DMS53 (cell line): ENCODE measurements at regions not wholly inside any gene's neighbourhood (a gene's known extent, or its start where the extent isn't known, plus 50 kb on each side); places are given as distances from the start of the nearest gene placed in this dataset.
A peak's percentile ranks its signal among the peaks of the same experiment; 100 is the strongest.
"Not testable (repeated sequence)": the region's sequence is repeated elsewhere in the genome, so short reads cannot be mapped to it uniquely, and the experiment has no call there.

Source experiments
- DNase-seq: peaks from one replicate; lab custom pipeline; 2025; lab: John Stamatoyannopoulos, UW

GRCh38 chr2:131584380-131584779 is 56.7 kb downstream of the CCDC74A start:
- no peak for DNase-seq

DNA sequence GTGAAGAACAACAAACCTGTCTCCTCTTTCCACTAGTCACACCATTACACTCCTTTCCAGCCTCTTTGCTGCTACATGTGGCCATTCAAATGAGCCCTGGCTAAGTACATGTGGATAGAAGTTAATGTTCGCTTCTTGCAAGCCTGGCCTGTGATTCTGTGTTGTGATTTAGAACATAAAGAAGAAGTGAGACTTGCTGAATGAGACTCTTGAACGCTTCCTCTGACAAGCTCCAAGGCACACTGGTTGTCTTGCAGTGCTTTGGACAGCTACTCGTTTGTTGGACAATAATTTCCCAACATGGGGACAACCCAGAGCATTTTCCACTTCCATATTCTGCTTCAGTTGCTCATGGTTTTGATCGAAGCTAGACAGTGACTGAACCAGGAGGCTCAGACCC is 57.3 kb downstream of the CCDC74A start:
- no peak for DNase-seq

DNA sequence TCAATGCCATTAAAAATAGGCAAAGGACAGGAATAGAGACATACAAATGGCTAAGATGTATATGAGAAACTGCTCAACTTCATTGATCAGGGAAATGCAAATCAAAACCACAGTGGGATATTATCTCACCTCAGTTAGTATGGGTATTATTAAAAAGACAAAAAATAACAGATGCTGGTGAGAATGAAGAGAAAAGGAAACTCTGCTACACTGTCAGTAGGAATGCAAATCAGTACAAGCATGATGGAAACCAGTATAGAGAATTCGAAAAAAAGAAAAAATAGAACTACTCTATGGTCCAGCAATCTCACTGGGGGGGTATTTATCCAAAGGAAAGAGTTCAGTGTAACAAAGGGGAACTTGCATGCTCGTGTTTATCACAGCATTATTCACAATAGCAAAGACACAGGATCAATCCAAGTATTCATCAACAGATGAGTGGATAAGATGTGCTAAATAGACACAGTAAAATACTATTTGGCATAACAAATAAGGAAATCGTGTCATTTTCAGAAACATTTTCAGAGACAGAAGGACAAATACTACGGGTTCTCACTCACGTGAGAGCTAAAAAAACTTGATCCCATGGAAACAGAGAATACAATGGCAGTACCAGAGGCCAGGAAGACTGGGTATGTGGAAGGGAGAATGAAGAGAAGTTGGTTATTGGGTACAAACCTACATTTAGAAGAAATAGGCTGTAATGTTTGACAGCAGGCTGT is 60.6 kb downstream of the CCDC74A start:
- no peak for DNase-seq

- DNase-seq = not testable (repeated sequence)
These were observed 61.4 kb downstream of the CCDC74A start for GRCh38 chr2:131589126-131589525.

DNA sequence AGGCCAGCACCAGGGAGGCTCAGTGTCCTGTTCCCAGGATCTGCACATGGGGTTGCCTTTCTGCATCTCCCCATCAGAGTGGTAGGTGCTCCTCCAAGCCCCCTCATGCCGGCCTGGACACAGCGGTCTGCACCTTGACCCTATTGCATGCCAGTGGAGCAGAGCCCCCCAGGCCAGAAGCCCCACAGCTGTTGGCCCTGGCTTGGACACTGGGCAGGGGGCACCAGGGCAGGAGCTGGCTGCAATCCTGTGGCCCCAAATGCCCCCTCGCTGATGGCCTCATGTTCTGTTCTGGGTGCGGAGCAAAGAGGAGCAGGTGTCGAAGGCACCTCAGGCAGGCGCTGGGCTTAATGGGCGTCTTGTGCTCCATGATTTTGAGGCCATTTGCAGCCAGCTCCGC is 62.7 kb downstream of the CCDC74A start:
- DNase-seq = no peak

GRCh38 chr2:131590896-131591295 is 63.2 kb downstream of the CCDC74A start:
- no peak for DNase-seq

GRCh38 chr2:131596561-131596960 is 68.9 kb downstream of the CCDC74A start:
- not testable (repeated sequence) for DNase-seq

DNA sequence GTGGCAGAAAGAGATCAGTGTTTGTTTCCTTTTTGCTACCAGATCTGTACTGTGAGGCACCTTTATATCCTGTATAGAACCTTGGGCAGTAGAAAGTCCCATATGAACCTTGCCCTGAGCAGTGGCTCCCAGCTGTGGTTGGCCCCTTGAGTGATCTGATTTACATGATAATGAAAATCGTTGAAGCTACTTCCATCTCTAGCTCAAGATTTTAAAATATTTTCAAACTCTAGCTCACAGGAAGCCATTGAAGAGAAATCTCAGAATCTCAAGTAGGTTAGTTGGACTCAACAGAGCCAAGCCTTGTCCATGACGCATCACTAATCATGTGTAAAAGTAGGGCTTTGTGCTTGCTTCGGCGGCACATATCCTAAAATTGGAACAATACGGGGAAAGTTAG is 74.8 kb downstream of the CCDC74A start:
- DNase-seq = not testable (repeated sequence)

- not testable (repeated sequence) for DNase-seq
These were observed 77.0 kb downstream of the CCDC74A start for GRCh38 chr2:131604652-131605051.

GRCh38 chr2:131606366-131606765 is 78.7 kb downstream of the CCDC74A start:
- not testable (repeated sequence) for DNase-seq

GRCh38 chr2:131607056-131607455 is 79.4 kb downstream of the CCDC74A start:
- not testable (repeated sequence) for DNase-seq

DNA sequence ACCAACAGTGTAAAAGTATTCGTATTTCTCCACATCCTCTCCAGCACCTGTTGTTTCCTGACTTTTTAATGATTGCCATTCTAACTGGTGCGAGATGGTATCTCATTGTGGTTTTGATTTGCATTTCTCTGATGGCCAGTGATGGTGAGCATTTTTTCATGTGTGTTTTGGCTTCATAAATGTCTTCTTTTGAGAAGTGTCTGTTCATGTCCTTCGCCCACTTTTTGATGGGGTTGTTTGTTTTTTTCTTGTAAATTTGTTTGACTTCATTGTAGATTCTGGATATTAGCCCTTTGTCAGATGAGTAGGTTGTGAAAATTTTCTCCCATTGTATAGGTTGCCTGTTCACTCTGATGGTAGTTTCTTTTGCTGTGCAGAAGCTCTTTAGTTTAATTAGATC is 86.9 kb downstream of the CCDC74A start:
- not testable (repeated sequence) for DNase-seq

- not testable (repeated sequence) for DNase-seq
These were observed 90.6 kb downstream of the CCDC74A start for GRCh38 chr2:131618320-131618719.

GRCh38 chr2:131622874-131623273 is 95.2 kb downstream of the CCDC74A start:
- DNase-seq = not testable (repeated sequence)

- DNase-seq = not testable (repeated sequence)
These were observed 98.3 kb downstream of the CCDC74A start for GRCh38 chr2:131626011-131626410.

DNA sequence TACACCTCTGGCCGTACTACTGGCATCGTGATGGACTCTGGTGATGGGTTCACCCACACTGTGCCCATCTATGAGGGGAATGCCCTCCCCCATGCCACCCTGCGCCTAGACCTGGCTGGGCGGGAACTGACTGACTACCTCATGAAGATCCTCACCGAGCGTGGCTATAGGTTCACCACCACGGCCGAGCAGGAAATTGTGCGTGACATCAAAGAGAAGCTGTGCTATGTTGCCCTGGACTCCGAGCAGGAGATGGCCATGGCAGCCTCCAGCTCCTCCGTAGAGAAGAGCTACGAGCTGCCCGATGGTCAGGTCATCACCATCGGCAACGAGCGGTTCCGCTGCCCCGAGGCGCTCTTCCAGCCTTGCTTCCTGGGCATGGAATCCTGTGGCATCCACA is 98.9 kb downstream of the CCDC74A start:
- DNase-seq = not testable (repeated sequence)

DNA sequence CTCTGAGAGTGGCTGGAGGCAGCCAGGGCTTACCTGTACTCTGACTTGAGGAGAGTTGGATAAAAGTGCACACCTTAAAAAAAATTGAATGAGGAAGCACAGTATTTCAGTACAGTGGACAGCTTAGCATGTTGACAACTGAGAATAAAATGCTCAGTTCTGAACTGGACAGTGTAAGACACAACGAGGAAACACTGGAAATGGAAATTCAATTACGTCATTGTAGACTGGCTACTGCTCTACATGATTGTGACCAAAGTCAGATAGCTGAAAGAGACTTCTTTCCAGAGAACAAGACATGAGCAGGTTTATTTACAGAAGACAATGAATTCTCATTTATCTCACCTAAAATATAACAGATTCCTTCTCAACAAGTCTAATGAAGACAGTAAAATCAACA is 100.1 kb downstream of the CCDC74A start:
- not testable (repeated sequence) for DNase-seq

DNA sequence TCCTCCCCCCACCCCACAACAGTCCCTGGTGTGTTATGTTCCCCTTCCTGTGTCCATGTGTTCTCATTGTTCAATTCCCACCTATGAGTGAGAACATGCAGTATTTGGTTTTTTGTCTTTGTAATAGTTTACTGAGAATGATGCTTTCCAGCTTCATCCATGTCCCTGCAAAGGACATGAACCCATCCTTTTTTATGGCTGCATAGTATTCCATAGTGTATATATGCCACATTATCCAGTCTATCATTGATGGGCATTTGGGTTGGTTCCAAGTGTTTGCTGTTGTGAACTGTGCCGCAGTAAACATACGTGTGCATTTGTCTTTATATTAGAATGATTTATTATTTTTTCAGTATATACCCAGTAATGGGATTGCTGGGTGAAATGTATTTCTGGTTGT is 104.0 kb downstream of the CCDC74A start:
- DNase-seq = not testable (repeated sequence)

DNA sequence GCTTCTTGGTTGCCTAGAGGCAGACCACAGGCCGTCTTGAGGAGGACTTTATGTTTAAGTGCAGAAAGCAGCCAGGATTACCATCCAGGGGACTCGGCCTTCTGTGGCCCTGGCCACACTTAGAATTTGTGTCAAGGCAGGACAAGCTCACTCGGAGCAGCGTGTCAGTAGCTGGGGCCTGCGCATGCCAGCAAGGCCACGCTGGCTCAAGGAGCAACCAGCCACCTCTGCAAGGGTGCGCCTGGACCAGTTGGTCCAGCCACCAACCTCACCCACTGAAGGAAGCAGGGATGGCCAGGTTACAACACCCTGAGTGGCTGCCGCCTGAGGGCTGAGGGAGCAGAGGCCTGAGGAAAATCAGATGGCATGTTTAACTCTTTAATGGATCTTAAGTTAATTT is 105.7 kb downstream of the CCDC74A start:
- not testable (repeated sequence) for DNase-seq

GRCh38 chr2:131633827-131634695 is 106.4 kb downstream of the CCDC74A start:
- DNase-seq = peak; percentile 0

DNA sequence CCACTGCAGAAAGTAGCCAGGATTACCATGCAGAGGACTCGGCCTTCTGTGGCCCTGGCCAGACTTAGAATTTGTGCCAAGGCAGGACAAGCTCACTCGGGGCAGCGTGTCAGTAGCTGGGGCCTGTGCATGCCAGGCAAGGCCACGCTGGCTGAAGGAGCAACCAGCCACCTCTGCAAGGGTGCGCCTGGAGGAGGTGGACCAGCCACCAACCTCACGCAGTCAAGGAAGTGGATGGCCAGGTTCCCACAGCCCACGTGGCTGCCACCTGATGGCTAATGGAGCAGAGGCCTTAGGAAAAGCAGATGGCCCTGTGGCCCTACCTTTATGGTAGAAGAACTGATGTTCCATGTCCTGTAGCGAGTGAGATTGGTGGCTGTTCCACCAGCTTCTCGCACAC is 107.9 kb downstream of the CCDC74A start:
- no peak for DNase-seq

DNA sequence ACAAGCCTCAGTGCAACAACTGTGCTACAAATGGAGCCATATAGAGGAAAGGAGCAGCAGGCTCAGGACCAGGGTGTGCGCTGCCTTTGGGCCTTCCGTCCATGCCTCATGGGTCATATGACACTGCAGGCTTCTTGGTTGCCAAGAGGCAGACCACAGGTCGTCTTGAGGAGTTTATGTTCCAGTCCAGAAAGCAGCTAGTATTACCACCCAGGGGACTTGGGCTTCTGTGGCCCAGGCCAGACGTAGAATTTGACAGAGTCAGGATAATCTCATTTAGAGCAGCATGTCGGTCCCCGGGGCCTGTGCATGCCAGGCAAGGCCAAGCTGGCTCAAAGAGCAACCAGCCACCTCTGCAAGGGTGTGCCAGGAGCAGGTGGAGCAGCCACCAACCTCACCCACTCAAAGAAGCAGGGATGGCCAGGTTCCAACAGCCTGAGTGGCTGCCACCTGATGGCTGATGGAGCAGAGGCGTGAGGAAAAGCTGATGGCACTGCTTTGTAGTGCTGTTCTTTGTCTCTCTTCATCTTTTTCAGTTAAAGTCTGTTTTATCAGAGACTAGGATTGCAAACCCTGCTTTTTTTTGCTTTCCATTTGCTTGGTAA is 109.1 kb downstream of the CCDC74A start:
- peak; percentile 1 for DNase-seq
